Sigmoid colon (tissue), 6 donors: ENCODE measurements at regions not wholly inside any gene's neighbourhood (a gene's known extent, or its start where the extent isn't known, plus 50 kb on each side); places are given as distances from the start of the nearest gene placed in this dataset.

Source experiments
- DNase-seq: peaks from one replicate; pipeline ENCODE4 v3.0.0-alpha.2; 2019
- H3K27ac ChIP-seq, 4 donors: fragments of 200-600 bp; sonication (generic); one replicate each; pipeline ENCODE4 v1.5.1; 2016 to 2019; ENCODE audit warnings: mild to moderate bottlenecking in 1 of 4
- H3K27me3 ChIP-seq, 3 donors: fragments of 200-600 bp; sonication (generic); one replicate each; pipeline ENCODE4 v1.5.1; 2019; ENCODE audit warnings: mild to moderate bottlenecking in 1 of 3
- H3K36me3 ChIP-seq, 4 donors: fragments of 200-600 bp; sonication (generic); one replicate each; pipeline ENCODE4 v1.5.1; 2016 to 2019
- H3K4me1 ChIP-seq, 4 donors: fragments of 200-600 bp; sonication (generic); one replicate each; pipeline ENCODE4 v1.5.1; 2017 to 2019
- H3K4me3 ChIP-seq, 4 donors: fragments of 200-600 bp; sonication (generic); one replicate each; pipeline ENCODE4 v1.5.1; 2017 to 2019; ENCODE audit warnings: mild to moderate bottlenecking in 2 of 4, moderate library complexity in 1 of 4
- H3K9me3 ChIP-seq, 4 donors: fragments of 200-600 bp in 3 of 4; sonication (generic) in 3 of 4; one replicate each; pipeline versions ENCODE4 v1.5.1 to v1.6.1; 2013 to 2019
- CTCF ChIP-seq, 4 experiments: fragments of 450-650 bp in 3 of 4; fragments of 200-600 bp in 1 of 4; IDR thresholded peaks; one replicate each; pipeline ENCODE4 v1.5.1; 2016 to 2019; ENCODE audit warnings: antibody characterized with exemption in 4 of 4, mild to moderate bottlenecking in 3 of 4, moderate library complexity in 2 of 4
- EP300 ChIP-seq, 4 donors: sonication (generic); formaldehyde crosslinking; IDR thresholded peaks; one replicate each; pipeline ENCODE4 v1.6.1; 2017; ENCODE audit warnings: antibody characterized with exemption in 4 of 4
- POLR2A ChIP-seq, 2 donors: fragments of 450-650 bp; IDR thresholded peaks; one replicate each; pipeline ENCODE4 v1.6.1; 2016; ENCODE audit warnings: antibody characterized with exemption in 2 of 2, mild to moderate bottlenecking in 2 of 2, moderate library complexity in 2 of 2
- POLR2AphosphoS5 ChIP-seq, 4 donors: sonication (generic); formaldehyde crosslinking; IDR thresholded peaks; one replicate each; pipeline ENCODE4 v1.6.1; 2017; ENCODE audit warnings: antibody characterized with exemption in 4 of 4
- WGBS, 2 donors: extraction: QIAGEN DNeasy Blood & Tissue Kit; methylation state at CpG; one replicate each; pipeline ENCODE4 v1.1.7; 2013; 5-methylcytosine and 5-hydroxymethylcytosine counted together
- intact Hi-C: fragments of 100-400 bp; cut with DNase I; formaldehyde crosslinking; loops from one replicate; pipeline ENCODE4 v1.15.1; 2023
- donor health status: healthy with polysubstance abuse.
- donor health status: healthy.

GRCh38 chr10:78146200-78146599, 112.5 kb downstream of the RPS24 start:
- no peaks in the 10 kb centered on the region for H3K27me3 ChIP-seq
- WGBS, 2 donors: 36 to 84% methylated on average over 2 of the region's 2 CpGs
- DNase-seq: no peak
- H3K36me3 ChIP-seq: no peaks in the 10 kb centered on the region
- H3K9me3 ChIP-seq: peaks cover 0 to 3% (median 0%) of the 10 kb centered on the region in 4 donors
- TF ChIP-seq EP300 (IDR thresholded peaks at IDR 0.05) (no peak), POLR2A (IDR thresholded peaks at IDR 0.05) (no peak), CTCF (IDR thresholded peaks at IDR 0.05) (no peak), POLR2AphosphoS5 (IDR thresholded peaks at IDR 0.05) (no peak)
- no peak overlapping the region for H3K4me3 ChIP-seq
- intact Hi-C loops: no loop called here
- no peaks in the 10 kb centered on the region for H3K4me1 ChIP-seq
- no peak overlapping the region for H3K27ac ChIP-seq

DNA sequence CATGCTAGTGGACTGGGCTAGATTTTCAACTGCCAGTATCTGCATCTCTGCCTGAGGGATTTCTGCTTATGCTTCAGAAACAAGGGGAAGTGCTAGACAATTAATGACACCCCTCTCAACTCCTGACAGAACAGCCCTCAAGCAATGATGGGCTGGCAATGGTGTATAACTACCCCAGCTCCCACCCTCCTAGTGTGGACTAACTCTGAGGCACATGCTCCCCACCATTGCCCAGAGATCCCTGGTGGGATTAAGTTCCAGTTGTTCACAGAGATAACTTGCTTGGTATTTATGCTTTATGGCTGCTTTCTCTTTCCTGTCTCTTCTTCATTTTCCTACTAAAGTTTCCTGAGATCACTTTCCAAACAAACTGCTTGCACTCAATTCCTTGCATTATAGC, 113.5 kb downstream of the RPS24 start:
- Histone ChIP-seq H3K4me1 (no peaks in the 10 kb centered on the region), H3K36me3 (no peaks in the 10 kb centered on the region), H3K27ac (no peak overlapping the region), H3K4me3 (no peak overlapping the region), H3K9me3 (peaks cover 0 to 3% (median 0%) of the 10 kb centered on the region in 4 donors), H3K27me3 (no peaks in the 10 kb centered on the region)
- no peak for TF ChIP-seq EP300 (IDR thresholded peaks at IDR 0.05)
- TF ChIP-seq POLR2AphosphoS5 (IDR thresholded peaks at IDR 0.05): no peak
- no peak for TF ChIP-seq CTCF (IDR thresholded peaks at IDR 0.05)
- no peak for TF ChIP-seq POLR2A (IDR thresholded peaks at IDR 0.05)
- intact Hi-C loops: no loop called here
- DNase-seq: no peak

DNA sequence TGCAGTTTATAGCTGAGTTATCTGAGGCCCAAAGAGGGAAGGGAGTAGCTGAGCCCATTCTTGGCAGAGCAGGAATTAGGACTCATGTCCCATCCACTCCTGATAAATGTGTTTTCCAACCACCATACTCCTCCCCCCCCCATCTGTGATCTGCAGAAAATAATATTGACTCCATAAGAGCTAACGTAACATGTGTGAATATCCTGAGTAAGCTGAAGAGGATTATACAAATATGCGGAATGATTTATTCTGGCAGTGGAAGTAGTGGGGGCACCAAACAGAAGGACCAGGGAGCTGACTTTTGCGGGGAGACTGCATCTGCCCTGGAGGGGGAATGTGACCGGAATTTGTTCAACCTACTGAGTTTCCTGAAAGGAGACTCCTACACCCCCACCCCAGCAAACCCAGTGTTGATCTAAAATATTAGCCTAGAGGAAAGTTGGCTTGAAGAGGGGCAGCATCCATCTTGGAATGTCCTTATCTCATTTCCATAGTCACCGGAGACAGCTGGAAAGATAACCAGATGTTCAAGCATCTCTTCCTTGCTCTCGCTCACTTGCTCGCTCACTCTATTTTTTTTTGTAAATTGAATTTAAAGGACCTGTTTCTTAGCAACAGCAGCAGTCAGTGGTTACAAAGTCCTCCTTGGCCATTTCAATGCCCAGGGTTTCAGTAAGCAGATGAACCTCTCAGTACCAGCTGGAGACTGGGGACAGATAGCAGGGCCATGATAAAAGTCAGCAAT, 114.7 kb downstream of the RPS24 start:
- WGBS, 2 donors: 89 to 90% methylated on average over 7 of the region's 7 CpGs
- Histone ChIP-seq H3K4me1 (no peaks in the 10 kb centered on the region), H3K9me3 (peaks cover 0 to 3% (median 0%) of the 10 kb centered on the region in 4 donors), H3K36me3 (no peaks in the 10 kb centered on the region), H3K27me3 (no peaks in the 10 kb centered on the region), H3K4me3 (no peak overlapping the region), H3K27ac (no peak overlapping the region)
- TF ChIP-seq POLR2A (IDR thresholded peaks at IDR 0.05) (no peak), POLR2AphosphoS5 (IDR thresholded peaks at IDR 0.05) (no peak), CTCF (IDR thresholded peaks at IDR 0.05) (no peak), EP300 (IDR thresholded peaks at IDR 0.05) (no peak)
- no peak for DNase-seq
- intact Hi-C loops: no loop called here

DNA sequence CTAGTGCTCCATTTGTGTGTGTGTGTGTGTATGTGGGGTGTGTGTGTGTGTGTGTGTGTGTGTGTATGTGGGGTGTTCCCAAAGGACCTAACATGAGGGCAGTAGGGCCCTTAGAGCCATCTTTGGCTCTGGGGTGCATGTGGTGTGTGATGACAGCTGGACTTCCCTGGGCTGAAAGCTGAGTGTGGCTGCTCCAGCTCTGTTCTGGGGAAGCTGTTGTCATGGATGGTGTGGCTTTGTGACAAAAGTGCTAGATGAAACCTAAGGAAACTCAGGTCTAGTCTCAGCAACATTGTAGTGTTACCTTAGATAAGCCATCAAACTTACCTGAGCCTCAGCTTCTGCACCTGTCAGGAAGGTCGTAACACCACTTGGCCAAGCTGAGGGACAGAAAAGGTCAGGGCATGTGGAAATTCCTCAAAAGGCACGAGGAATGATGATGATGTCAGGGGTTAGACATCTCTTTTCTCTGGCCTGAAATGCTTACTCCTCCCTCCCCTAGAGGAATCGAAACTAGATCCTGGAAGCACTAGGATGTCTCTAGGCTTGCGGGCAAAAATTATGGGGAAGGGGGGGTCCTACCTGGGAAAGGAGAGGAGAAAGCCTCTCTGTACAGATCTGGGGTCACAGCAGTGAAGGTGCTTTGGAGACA, 115.4 kb downstream of the RPS24 start:
- intact Hi-C loops: no loop called here
- no peak for TF ChIP-seq POLR2AphosphoS5 (IDR thresholded peaks at IDR 0.05)
- TF ChIP-seq POLR2A (IDR thresholded peaks at IDR 0.05): no peak
- TF ChIP-seq EP300 (IDR thresholded peaks at IDR 0.05): no peak
- no peak for TF ChIP-seq CTCF (IDR thresholded peaks at IDR 0.05)
- no peaks in the 10 kb centered on the region for H3K36me3 ChIP-seq
- H3K27ac ChIP-seq: no peak overlapping the region
- H3K9me3 ChIP-seq: peaks cover 0 to 3% (median 0%) of the 10 kb centered on the region in 4 donors
- H3K4me3 ChIP-seq: no peak overlapping the region
- no peak for DNase-seq
- no peaks in the 10 kb centered on the region for H3K27me3 ChIP-seq
- 49 to 67% methylated on average over 4 of the region's 4 CpGs for WGBS, 2 donors
- no peaks in the 10 kb centered on the region for H3K4me1 ChIP-seq
